Neural cell (in vitro differentiated cells): ENCODE measurements at regions not wholly inside any gene's neighbourhood (a gene's known extent, or its start where the extent isn't known, plus 50 kb on each side); places are given as distances from the start of the nearest gene placed in this dataset.

Experiments
- H2AFZ ChIP-seq: fragments of 200-600, 300-800 bp; sonication (generic), shearing (Covaris generic); 2 replicates; pipeline ENCODE4 v1.6.0; 2014; ENCODE audit warnings: low read depth, mild to moderate bottlenecking, antibody characterized with exemption, low read length, moderate library complexity
- H3F3A ChIP-seq: fragments of 200-600 bp; shearing (Covaris generic); 2 replicates; pipeline ENCODE4 v1.6.1; 2016; ENCODE audit warnings: mild to moderate bottlenecking, moderate library complexity, mixed read lengths, antibody characterized with exemption, low read length; ENCODE audit not compliant: insufficient read depth, poor library complexity, severe bottlenecking
- H3K27ac ChIP-seq: fragments of 200-600, 300-800 bp; sonication (generic), shearing (Covaris generic); 2 replicates; pipeline ENCODE4 v1.5.1; 2014; ENCODE audit warnings: mild to moderate bottlenecking, low read length, moderate library complexity
- H3K27me3 ChIP-seq: fragments of 300-800, 200-600 bp; sonication (generic), shearing (Covaris generic); 2 replicates; pipeline ENCODE4 v1.6.0; 2014; ENCODE audit warnings: mild to moderate bottlenecking, low read depth, low read length, moderate library complexity; ENCODE audit not compliant: insufficient read depth
- H3K36me3 ChIP-seq: fragments of 300-800, 200-600 bp; sonication (generic), shearing (Covaris generic); 2 replicates; pipeline ENCODE4 v1.5.1; 2014; ENCODE audit warnings: mild to moderate bottlenecking, antibody characterized with exemption, low read length, moderate library complexity; ENCODE audit not compliant: insufficient read depth
- H3K4me2 ChIP-seq: fragments of 300-800, 200-600 bp; sonication (generic), shearing (Covaris generic); 2 replicates; pipeline ENCODE4 v1.6.0; 2014; ENCODE audit warnings: mild to moderate bottlenecking, low read length
- H3K4me3 ChIP-seq: fragments of 300-800, 200-600 bp; sonication (generic), shearing (Covaris generic); 2 replicates; pipeline ENCODE4 v1.5.1; 2014; ENCODE audit warnings: mild to moderate bottlenecking, low read length, moderate library complexity
- H3K79me2 ChIP-seq: fragments of 200-600 bp; shearing (Covaris generic); replicated peaks from 2 replicates; pipeline ENCODE4 v1.6.0; 2014; ENCODE audit warnings: mild to moderate bottlenecking, low read length, moderate library complexity; ENCODE audit not compliant: insufficient read depth
- H3K9ac ChIP-seq: fragments of 300-800, 200-600 bp; sonication (generic), shearing (Covaris generic); 2 replicates; pipeline ENCODE4 v1.6.1; 2016; ENCODE audit warnings: mild to moderate bottlenecking, low read length, mixed read lengths
- H3K9me2 ChIP-seq: fragments of 200-600 bp; shearing (Covaris generic); 2 replicates; pipeline ENCODE4 v1.6.1; 2016; ENCODE audit warnings: mild to moderate bottlenecking, low read length, mixed read lengths; ENCODE audit not compliant: insufficient read depth
- H3K9me3 ChIP-seq: fragments of 200-600, 300-800 bp; sonication (generic), shearing (Covaris generic); 2 replicates; pipeline ENCODE4 v1.6.1; 2016; ENCODE audit warnings: mild to moderate bottlenecking, mixed run types, low read length, moderate library complexity, mixed read lengths
- H4K20me1 ChIP-seq: fragments of 200-600 bp; shearing (Covaris generic); 2 replicates; pipeline ENCODE4 v1.6.1; 2016; ENCODE audit warnings: mild to moderate bottlenecking, mixed run types; ENCODE audit not compliant: insufficient read depth
- EP300 ChIP-seq: fragments of 450-650 bp; conservative IDR thresholded peaks from 2 replicates; pipeline ENCODE4 v1.6.1; 2014; ENCODE audit warnings: antibody characterized with exemption, mild to moderate bottlenecking, moderate library complexity; ENCODE audit not compliant: poor library complexity, severe bottlenecking
- EZH2 ChIP-seq: fragments of 200-600, 300-800 bp; shearing (Covaris generic), sonication (generic); IDR thresholded peaks from 2 replicates; pipeline ENCODE4 v1.6.1; 2014; ENCODE audit warnings: antibody characterized with exemption, low read length, borderline replicate concordance, mild to moderate bottlenecking; ENCODE audit not compliant: insufficient read depth, poor library complexity, severe bottlenecking
- MXI1 ChIP-seq: fragments of 450-650 bp; conservative IDR thresholded peaks from 2 replicates; pipeline ENCODE4 v1.6.1; 2014; ENCODE audit warnings: antibody characterized with exemption, mild to moderate bottlenecking; ENCODE audit not compliant: poor library complexity, severe bottlenecking
- POLR2AphosphoS5 ChIP-seq: IDR thresholded peaks from 2 replicates; pipeline ENCODE4 v1.6.1; 2012
- RAD21 ChIP-seq: fragments of 450-650 bp; conservative IDR thresholded peaks from 2 replicates; pipeline ENCODE4 v1.6.1; 2014; ENCODE audit warnings: antibody characterized with exemption, mild to moderate bottlenecking, moderate library complexity
- SMC3 ChIP-seq: fragments of 450-650 bp; conservative IDR thresholded peaks from 2 replicates; pipeline ENCODE4 v1.6.1; 2014; ENCODE audit warnings: antibody characterized with exemption, mild to moderate bottlenecking, moderate library complexity; ENCODE audit not compliant: poor library complexity
- TAF1 ChIP-seq: IDR thresholded peaks from 2 replicates; pipeline ENCODE4 v1.6.1; 2012; ENCODE audit warnings: low read depth
- TF ChIP-seq, protein P1 (sequence below): IDR thresholded peaks from 2 replicates; pipeline ENCODE4 v1.6.1; 2012; ENCODE audit warnings: borderline replicate concordance
- TF ChIP-seq, protein P2 (sequence below): fragments of 450-650 bp; IDR thresholded peaks from 2 replicates; pipeline ENCODE4 v1.5.1; 2014; ENCODE audit warnings: antibody characterized with exemption, mild to moderate bottlenecking, moderate library complexity; ENCODE audit not compliant: poor library complexity, severe bottlenecking

DNA sequence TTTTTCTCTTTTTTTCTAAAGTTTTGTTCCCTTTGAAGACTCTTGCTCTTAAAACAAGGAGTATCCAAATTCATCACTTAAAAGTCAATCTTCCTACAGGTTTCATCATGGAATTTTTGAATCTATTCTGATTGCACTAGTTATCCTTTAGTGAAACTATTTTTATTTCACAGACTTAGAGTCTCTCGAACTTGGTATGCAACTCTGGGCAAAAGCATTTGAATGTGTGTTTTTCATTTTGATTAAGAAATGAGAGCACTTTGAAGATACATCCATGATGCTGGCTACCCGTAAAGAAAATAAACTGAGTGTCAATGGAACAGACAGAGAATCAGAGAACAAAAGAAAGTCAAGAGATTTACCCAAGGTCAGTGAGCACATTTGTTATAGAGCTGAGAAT is 586.5 kb downstream of the EPM2A start:
- no peak overlapping the region for H3K4me3 ChIP-seq
- H3K9ac ChIP-seq, result no peak overlapping the region
- no peaks in the 10 kb centered on the region for H3K36me3 ChIP-seq
- no peaks in the 10 kb centered on the region for H3F3A ChIP-seq
- no peaks in the 10 kb centered on the region for H3K79me2 ChIP-seq
- no peaks in the 10 kb centered on the region for H3K9me3 ChIP-seq
- no peaks in the 10 kb centered on the region for H3K9me2 ChIP-seq
- no peak for TF ChIP-seq TAF1
- no peak for TF ChIP-seq MXI1
- no peak for TF ChIP-seq POLR2AphosphoS5
- TF ChIP-seq EP300, result no peak
- TF ChIP-seq EZH2, result no peak
- TF ChIP-seq RAD21, result no peak
- TF ChIP-seq, protein P1, sequence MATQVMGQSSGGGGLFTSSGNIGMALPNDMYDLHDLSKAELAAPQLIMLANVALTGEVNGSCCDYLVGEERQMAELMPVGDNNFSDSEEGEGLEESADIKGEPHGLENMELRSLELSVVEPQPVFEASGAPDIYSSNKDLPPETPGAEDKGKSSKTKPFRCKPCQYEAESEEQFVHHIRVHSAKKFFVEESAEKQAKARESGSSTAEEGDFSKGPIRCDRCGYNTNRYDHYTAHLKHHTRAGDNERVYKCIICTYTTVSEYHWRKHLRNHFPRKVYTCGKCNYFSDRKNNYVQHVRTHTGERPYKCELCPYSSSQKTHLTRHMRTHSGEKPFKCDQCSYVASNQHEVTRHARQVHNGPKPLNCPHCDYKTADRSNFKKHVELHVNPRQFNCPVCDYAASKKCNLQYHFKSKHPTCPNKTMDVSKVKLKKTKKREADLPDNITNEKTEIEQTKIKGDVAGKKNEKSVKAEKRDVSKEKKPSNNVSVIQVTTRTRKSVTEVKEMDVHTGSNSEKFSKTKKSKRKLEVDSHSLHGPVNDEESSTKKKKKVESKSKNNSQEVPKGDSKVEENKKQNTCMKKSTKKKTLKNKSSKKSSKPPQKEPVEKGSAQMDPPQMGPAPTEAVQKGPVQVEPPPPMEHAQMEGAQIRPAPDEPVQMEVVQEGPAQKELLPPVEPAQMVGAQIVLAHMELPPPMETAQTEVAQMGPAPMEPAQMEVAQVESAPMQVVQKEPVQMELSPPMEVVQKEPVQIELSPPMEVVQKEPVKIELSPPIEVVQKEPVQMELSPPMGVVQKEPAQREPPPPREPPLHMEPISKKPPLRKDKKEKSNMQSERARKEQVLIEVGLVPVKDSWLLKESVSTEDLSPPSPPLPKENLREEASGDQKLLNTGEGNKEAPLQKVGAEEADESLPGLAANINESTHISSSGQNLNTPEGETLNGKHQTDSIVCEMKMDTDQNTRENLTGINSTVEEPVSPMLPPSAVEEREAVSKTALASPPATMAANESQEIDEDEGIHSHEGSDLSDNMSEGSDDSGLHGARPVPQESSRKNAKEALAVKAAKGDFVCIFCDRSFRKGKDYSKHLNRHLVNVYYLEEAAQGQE, result no peak
- TF ChIP-seq SMC3, result no peak
- TF ChIP-seq, protein P2, sequence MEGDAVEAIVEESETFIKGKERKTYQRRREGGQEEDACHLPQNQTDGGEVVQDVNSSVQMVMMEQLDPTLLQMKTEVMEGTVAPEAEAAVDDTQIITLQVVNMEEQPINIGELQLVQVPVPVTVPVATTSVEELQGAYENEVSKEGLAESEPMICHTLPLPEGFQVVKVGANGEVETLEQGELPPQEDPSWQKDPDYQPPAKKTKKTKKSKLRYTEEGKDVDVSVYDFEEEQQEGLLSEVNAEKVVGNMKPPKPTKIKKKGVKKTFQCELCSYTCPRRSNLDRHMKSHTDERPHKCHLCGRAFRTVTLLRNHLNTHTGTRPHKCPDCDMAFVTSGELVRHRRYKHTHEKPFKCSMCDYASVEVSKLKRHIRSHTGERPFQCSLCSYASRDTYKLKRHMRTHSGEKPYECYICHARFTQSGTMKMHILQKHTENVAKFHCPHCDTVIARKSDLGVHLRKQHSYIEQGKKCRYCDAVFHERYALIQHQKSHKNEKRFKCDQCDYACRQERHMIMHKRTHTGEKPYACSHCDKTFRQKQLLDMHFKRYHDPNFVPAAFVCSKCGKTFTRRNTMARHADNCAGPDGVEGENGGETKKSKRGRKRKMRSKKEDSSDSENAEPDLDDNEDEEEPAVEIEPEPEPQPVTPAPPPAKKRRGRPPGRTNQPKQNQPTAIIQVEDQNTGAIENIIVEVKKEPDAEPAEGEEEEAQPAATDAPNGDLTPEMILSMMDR, result no peak
- no peaks in the 10 kb centered on the region for H3K27me3 ChIP-seq
- H2AFZ ChIP-seq, result no peak overlapping the region
- H3K4me2 ChIP-seq, result no peak overlapping the region
- H4K20me1 ChIP-seq, result no peaks in the 10 kb centered on the region
- no peak overlapping the region for H3K27ac ChIP-seq

DNA sequence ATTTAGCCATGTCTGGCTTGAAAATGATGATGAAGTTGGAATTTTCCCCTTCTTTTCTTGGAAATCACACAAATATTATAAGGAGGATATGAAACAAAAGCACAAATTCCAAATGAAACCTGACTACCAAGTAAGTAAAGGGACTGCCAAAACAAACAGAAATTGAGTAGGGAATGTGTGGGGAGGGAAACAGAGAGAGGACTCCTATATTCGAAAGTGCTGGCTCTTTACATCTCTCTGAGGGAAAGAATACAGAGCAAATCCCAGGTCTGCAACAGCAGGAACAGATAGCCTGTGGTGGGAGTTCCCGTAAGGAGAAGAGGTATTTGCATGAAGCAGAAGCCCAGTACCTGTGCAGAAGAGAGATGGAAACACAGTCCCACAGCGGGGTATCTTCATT is 583.7 kb downstream of the EPM2A start:
- no peaks in the 10 kb centered on the region for H3K27me3 ChIP-seq
- H3K4me3 ChIP-seq, result no peak overlapping the region
- no peak overlapping the region for H3K4me2 ChIP-seq
- H2AFZ ChIP-seq, result no peak overlapping the region
- TF ChIP-seq, protein P2, result no peak
- no peak for TF ChIP-seq RAD21
- no peak for TF ChIP-seq EP300
- TF ChIP-seq, protein P1, result no peak
- TF ChIP-seq POLR2AphosphoS5, result no peak
- TF ChIP-seq TAF1, result no peak
- no peak for TF ChIP-seq EZH2
- no peak for TF ChIP-seq SMC3
- TF ChIP-seq MXI1, result no peak
- H3F3A ChIP-seq, result no peaks in the 10 kb centered on the region
- H4K20me1 ChIP-seq, result no peaks in the 10 kb centered on the region
- H3K9me2 ChIP-seq, result no peaks in the 10 kb centered on the region
- no peaks in the 10 kb centered on the region for H3K9me3 ChIP-seq
- H3K9ac ChIP-seq, result no peak overlapping the region
- H3K79me2 ChIP-seq, result no peaks in the 10 kb centered on the region
- H3K36me3 ChIP-seq, result no peaks in the 10 kb centered on the region
- no peak overlapping the region for H3K27ac ChIP-seq
